ENCODE measurements at regions not wholly inside any gene's neighbourhood (a gene's known extent, or its start where the extent isn't known, plus 50 kb on each side); places are given as distances from the start of the nearest gene placed in this dataset.

DNA sequence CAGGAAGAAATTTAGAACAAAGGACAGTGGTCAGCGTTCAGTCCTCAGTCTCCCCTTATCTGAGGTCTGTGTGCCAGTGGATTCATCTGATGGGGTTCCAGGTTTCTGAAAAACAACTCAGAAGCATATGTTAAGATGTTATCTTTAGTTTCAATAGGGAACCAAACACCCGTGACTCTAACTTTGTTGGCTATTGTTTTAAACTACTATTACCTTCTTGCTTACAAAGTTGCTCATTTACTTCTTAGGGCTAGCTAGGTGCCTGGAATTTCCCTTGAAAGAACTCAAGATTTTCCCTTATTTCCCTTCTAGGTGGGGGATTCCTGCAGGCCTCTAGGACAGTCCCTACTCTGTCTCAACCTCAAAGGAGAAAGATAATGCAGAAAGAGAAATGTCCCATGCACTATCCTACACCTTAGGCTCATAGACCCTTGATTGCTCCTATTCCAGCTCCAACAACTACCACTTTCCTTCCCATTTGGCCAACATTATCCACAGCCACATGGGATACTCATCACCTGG lies 192.5 kb upstream of the LYZL1 start:
- DNase-seq = no peak

DNA sequence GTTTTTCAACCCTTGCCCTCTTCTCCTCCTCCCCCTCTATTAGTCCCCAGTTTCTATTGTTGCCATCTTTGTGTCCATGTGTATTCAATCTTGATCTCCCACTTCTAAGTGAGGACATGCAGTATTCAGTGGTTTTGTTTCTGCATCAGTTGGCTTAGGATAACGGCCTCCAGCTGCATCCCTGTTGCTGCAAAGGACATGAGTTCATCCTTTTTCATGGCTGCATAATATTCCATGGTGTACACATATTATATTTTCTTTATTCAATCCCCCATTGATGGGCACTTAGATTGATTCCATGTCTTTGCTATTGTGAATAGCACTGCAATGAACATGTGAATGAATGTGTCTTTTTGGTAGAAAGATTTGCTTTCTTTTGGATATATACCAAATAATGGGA lies 190.4 kb upstream of the LYZL1 start:
- no peak for DNase-seq

DNA sequence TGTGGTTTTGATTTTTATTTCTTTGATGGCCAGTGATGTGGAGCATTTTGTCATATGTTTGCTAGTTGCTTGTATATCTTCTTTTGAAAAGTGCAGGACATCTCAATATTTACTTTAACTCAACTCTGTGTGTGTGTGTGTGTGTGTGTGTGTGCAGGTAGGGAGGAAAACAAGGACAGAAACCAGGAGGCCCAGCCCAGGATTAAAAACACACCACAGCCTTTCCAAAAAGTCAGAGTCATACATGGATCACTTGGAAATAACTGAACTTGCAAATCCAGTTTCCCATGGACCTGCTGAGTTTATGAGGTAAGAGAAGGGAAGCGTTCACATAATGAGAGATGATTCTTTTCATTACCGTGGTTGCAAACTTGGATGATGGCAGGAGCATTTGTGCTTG lies 189.9 kb upstream of the LYZL1 start:
- no peak for DNase-seq

DNA sequence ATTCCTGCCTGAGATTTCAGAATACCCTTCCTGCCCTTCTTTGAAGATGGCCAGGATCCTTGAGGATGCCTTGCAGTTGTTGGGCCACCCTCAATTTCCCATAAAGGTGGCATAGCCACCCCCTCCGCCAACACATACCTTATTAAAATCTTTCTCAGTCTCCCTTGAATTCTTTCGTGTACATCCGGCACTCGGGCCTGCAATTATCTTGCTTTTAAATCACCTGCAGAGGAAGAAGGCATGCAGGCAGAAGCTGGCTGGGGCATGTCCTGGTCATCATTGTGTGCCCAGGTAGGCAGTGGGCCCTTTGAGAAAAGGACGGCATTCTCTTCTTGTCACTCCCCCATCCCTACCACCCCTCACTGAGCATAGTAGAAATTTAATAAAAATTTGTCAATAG lies 189.5 kb upstream of the LYZL1 start:
- DNase-seq = no peak

DNA sequence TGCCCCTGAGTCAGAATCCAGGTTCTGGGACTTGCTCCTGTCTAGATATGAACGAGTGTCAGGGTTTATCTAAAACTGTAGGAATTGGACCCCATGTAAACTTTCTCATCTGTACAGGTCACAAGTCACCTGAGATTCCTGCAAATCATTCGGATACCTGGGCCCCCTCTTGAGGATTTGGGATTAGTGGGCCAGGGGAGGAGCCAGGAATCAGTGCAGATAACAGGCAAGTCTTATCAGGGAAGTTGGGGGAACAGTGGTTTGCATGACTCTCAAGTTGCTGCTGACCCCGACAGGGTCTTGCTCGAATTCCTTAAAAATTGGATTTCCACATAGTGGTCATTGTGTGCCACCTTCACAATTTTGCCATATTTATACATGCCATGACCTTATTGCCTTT lies 188.4 kb upstream of the LYZL1 start:
- no peak for DNase-seq

DNA sequence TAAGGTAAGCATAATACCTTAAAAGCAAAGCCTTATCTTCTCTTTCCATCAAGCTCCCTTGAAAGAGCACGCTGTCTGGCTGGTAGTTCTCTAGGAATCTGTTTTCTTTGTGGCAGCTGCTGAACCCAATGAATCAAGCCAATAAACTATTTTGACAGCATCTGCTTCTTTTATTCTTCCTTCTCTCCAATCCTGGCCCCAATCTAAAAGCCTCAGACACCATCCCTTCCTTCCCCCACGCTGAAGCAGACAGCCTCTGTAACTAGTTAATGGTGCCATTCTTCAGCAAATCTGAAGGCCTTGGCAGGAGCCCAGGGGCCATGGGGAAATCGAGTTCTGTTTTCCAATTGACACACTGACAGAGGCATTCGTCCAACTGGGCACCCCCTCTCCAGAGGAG lies 186.6 kb upstream of the LYZL1 start:
- DNase-seq = no peak

DNA sequence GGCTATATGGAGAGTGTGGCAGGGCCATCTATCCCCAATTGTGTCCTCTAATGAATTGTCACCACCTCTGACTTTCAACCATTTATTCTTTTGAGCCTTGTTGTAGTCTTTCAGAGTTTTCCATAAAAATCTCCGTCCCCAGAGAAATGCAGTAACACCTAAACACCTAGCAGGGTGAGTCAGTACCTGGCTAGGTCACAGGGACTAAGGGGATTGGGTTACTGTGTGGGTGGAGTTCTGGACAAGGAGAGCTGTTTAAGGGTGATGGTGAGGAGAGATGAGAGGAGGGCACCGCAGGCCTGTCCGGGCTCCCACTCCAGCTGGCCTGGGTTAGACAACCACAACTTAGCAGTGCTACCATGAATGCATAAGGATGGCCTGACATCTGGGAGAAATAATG lies 186.2 kb upstream of the LYZL1 start:
- no peak for DNase-seq

DNA sequence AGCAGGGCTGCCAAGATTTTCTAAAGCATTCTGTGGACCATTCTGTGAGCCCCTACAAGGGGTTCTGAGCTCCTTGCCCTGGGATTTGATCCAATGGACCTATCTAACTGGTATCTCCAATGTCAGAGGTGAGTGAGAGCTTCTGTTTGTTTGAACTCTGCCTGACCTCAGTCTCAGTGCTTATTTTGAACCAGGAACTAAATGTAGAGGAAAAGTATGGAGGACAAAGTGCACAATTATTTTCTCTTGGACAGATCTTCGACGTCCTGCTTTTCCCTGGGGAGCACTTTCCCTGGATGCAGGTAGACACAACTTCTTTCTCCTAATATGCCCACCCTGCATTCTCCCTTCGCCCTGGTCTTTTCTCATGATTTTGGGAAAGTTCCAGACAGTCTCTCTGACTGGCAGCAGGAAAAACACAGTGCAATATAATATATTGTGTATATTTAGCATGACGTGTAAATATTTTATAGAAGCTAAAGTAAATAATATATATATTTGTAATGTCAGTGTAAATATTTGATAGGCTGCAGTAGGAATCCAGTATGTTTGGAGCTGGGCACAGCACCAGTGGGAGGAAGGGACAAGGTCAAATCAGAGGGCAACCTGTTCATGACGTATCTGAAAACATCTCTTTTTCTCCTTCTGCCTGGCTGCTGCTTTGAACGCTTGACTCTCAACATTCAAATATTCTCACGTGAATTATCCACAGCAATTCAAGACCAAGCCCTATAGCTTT lies 184.0 kb upstream of the LYZL1 start:
- DNase-seq = no peak

DNA sequence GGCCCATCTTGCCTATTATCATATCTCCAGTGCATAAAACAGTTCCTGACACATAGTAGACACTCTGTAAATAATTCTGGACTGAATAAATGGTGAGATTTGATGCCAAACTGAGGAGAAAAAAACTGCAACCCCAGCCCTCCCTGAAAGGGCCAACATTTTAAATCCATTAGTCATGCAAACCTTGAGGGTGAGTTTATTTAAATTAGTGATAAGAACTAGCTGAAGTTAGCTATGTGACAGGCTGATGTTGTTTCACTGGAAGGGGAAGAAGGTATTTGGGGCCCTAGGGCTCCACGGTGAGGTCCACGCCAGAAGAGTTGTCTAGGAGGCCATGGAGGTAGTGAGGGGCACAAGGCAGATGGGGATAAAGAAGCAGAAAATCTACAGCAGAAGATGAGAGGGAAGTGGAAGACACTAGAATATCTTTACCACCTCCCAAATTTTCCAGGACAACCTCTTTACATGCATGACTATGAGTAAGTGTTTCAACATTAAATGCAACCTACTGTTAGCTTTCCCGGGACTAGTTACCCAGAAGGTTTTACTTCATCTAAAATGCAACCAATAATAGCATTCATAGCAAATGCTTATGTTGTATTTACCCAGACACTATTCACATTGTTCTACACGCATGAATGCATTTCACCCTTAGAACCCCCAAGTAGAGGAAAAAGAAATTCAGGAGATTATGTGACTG lies 183.2 kb upstream of the LYZL1 start:
- DNase-seq = no peak

DNA sequence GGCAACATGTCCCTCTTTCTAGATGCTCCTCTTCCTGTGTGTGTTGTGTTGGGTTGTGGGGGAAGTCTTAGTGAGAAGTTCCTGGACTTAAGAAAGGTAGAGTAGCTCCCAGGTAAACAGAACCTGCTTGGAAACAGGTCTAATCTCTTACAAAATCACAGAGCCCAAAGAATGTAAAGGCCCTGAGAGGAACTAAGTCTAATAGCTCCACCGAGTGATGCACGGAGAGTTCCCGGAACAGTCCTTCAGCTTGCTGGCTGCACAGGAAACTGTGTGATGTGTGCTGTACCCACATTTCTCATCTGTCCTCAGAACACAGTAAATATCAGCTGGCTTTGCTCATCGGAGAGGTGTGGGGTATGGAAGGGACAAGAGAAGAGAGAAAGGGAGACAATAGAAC lies 182.6 kb upstream of the LYZL1 start:
- no peak for DNase-seq

DNA sequence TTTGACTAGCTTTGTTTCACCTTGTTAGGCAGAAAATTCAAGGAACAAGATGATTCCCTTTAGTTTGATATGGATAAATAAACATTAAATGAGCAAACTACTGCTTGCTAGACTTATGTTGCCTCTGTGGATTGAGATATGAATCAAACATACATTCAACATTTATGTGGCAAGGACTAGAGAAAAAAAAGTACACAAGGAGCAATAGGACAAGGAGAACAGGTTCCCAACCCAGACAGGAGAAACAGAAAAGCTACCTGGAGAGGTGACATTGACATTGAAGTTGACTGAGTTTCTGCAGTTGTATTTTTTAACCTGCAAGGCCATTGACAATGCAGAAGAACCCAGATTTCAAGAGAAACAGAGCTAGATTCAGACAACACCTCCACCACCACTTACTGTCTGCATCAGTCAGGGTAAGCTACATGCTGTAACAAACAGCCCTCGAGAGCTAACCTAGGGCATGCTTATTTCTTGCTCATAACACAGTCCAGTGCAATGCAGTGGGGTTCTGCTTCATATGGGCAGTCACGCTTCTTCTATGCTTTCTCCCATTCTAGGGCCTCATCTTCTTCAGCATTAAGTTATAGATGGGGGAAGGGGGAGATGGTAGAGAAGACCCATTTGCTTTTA lies 180.9 kb upstream of the LYZL1 start:
- no peak for DNase-seq

DNA sequence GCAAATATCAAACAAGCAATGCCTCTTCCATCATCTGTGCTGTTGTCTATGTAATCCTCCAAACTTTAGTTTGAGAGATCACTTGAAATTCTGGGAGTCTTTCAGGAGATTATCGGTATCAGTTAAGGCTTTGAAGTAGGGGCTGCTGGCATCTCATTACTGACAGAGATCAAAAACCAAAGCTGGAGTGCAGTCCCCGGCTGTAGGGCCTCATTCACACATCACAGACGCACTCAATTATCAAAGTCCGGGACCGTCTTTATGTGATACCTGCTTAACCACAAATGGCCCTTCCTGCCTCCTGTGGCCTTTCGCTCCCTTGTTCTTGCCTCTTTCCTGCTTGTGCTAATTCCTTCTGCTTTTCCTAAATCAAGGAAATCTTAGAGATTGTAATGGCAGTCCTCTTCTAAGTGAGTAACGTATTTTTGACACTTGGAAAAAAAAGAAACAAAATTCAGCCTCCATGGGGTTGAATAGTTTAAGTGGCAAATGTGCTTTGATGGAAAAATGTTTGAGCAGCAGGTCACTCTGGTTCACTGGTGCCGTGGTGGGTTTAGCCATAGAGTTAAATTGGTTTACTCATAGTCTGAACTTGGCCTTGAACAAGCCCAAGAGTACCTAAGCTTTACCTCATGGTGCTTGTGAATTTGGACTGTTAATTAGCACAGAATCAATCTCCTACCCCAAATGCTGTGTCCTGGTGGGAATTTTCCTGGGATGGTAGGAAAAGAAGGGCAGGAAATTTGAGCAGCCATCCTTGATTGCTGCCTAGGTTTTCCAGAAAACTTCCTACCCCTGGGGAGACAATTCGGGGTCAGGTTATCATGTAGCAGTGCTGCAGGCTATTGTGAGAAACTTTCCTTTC lies 178.9 kb upstream of the LYZL1 start:
- no peak for DNase-seq

DNA sequence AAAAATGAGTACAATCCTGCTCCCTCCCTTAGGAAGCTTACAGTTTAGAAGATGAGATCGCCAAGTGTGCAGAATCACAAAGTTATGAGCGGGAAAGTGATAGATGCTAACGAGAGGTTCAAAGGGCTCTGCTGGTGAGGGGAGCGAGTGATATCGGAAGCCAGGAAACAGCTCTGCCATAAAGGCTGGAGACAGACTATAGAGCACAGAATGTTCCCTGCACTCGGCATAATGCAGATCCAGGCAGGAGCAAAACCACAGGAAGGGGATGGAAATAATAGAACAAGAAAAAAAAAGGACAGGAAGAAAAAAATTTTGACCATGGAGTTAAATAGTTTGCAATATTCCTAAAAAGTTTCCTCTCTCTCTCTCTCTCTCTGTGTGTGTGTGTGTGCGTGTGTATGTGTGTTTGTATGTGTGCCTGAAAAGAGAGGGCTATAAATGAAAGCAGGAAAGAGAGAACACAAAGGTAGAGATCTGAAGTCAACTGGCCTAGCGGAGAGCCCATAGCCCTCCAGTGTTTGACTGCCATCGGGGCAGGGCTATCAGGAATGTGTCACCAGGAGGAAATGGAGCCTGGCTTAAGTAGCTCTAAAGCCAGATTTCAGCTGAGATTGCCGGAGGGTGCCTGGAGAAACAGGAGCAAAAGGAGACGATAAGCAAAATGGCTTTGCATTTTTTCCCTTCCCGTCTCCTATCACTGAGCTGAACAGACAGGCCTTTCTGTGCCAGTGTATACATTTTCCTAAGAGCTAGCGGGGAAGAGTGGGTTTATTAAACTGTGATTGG lies 175.8 kb upstream of the LYZL1 start:
- DNase-seq = no peak

DNA sequence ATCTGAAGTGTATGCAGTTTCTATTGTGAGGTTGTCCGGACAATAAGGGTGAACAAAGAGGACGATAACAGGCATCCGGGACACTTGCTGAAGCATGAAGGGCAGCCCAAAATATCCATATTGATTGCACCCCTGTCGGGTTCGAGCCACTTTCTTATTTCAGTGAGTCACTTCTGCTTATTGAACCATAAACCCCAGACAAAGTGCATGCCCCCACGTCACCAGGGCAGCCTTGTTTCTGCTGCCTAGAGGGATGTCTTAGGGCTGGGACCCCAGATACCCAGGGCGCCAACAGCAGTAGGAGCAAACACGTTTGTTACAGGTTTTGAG lies 175.3 kb upstream of the LYZL1 start:
- DNase-seq = no peak

DNA sequence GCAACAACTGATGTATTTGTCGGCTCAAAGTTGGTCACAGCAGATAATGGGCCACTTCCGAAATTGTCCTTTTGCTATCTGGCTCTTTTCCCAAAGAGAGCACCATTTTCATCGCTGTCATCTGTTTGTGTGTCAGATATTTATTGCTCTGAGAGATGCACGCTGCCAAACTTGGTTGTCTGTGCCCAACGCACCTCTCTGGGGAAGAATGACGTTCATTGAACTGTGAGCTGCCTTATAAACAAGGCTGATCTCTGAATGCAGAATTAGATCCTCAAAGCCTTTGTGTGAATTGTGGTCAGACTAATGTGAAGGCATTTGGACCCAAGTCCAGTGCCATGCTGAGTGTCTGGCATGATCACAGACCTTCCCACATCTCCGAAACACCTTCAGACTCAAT lies 174.7 kb upstream of the LYZL1 start:
- DNase-seq = no peak

DNA sequence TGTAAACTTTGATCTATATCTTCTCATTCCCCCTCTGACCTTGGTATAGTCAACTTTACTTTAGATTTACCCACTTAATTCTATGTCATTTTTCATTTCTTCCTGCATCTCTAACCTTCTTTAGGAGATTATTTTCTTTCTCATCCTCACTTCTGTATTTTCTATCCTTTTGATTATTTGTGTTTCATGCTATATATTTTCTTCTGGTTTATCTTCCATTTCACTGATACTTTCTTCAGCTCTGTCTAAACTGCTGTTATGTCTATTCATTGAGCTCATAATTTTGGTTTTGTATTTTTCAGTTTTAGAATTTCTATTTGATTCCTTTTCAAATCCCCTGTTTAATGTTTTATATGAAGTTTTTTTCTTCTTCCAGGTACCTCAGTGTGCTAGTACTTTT lies 171.1 kb upstream of the LYZL1 start:
- no peak for DNase-seq

DNA sequence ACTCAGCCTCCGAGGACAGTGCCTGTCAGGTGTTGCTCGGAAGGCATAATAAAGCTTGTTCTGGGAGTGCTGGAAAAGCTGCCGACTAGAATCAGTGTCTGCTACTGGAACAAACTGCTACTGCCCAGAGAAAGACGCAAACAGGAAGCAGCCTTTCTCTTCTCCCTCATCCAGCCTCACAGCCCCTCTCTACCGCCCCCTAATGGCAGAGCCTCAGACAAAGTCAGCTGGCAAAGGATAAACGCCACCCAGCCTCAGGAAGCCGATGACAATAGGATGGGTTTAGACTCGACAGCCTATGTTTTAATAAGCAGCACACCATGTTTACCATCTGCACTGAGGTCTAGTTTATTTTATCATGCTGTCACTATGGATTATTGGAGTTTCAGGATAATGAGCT lies 169.5 kb upstream of the LYZL1 start:
- no peak for DNase-seq

DNA sequence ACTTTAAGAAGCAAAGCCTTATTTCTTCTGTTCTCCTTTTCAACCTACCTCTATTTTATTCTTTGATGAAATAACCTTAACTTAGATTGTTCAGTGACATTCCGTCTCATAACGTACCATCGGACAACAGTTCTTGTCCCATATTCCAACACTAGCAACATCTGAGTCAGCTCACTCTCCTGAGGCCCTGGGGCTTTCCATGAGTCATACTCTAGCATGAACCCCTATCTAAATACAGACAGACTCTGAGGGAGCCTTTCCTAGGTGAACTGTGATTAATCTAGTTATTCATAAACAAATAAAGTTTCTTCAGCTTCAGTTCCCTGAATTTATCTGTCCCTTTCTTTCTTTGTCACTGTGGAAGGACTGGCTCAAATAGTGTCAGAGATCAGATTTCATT lies 168.7 kb upstream of the LYZL1 start:
- DNase-seq = no peak

DNA sequence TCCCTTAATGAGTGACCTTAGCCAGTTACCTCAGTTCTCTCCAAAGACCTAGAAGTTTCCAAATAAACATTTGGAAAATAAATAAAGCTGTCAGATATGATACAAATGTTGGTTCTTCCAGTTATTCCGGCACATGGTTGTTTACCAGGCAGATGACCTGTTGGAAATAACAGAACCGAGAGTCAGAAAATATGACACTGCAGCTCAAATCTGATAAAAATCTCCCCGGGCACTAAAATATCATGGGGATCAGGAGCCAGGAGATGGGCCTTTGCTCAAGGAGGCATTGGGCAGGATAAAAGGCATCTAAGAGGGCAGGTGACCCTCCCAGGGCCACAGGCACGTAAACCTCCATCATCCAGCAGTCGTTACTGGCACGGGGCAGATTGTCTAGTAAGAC lies 164.0 kb upstream of the LYZL1 start:
- DNase-seq = no peak

DNA sequence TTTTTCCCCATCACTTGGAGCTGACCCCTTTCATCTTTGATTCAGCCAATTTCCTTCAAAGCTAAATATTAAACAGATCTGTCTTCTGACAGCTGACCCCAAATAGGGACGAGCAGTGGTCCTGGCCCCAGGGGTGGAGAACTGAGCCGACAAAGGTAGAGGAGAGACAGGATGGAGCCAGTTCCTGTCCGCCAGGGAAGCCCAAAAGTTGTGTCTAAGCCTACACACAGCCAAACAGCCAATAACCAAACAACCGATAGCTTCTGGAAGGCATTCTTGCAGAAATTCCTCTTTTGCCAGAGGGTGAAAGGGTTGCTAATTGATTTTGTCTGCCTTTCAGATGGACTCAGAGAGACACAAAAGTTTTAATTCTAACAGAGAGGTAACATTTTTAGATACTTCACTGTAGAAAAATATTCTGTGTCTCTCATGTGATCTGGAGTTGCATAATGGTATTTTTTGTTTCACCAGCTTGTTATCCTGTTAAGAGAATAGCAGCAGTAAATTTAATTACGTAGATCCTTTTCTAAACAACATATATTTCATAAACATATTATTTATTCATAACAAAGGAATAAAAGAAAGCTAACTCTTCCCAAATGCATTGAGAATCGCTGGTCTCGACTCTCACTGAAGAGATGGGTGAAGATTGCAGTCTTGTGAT lies 161.7 kb upstream of the LYZL1 start:
- DNase-seq = no peak

DNA sequence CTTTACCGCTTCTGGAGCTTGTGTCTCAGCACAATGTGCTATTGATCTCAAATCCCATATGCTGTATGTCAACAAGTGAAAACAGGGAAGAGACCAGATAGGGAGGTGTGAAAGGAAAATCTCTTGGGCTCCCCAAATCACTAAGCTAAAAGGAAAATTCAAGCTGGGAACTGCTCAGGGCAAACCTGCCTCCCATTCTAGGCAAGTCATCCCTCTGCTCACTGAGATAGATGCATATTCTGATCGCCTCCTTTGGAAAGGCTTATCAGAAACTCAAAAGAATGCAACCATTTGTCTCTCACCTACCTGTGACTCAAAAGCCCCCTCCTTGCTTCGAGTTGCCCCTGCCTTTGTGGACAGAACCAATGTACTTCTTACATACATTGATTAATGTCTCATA lies 161.1 kb upstream of the LYZL1 start:
- no peak for DNase-seq

DNA sequence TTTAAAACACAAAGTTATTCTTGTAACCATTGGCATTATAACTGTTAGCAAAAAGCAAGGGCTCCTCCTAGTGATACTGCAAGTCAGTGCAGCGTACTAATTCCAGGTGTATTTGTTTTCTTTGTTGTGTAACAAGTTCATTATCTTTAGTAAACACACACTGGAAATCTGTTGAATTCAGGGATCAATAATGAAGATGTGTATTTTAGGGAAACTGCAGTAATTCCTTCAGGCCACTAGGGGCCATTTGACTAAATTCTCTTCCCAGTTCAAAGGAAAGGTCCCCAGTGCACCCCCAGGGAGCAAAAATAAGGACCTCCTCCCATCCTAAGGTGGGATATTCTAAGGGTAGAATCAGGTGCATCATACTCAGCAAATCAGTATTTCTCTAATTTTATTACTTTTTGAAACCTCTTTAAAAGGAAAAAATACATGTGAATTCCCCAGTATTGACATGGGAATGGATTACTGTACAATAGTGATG lies 158.6 kb upstream of the LYZL1 start:
- no peak for DNase-seq

Measured in right hindlimb (tissue), 1 donor.